CMK (cell line): ENCODE measurements at regions not wholly inside any gene's neighbourhood (a gene's known extent, or its start where the extent isn't known, plus 50 kb on each side); places are given as distances from the start of the nearest gene placed in this dataset.

Source experiments
- DNase-seq: peaks from one replicate; pipeline ENCODE4 v3.0.0-alpha.2; 2010; ENCODE audit warnings: low read depth

DNA sequence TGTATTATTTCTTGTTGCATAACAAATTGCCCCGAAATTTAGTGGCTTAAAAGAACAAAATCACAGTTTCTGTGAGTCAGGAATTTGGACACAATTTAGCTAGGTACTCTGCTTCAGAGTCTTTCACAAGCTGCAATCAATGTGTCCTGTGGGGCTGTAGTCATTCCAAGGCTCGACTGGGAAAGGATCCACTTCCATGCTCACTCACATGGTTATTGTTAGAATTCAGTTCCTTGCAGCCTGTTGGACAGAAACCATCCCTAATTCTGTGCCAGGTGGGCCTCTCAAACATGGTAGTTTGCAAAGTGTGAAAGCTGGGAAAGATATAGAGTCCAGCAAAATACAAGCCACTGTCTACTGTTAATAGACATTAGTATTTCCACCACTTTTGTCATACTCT is 59.7 kb upstream of the ARID2 start:
- DNase-seq, result no peak

- DNase-seq, result peak; percentile 55
Observed at GRCh38 chr12:45670346-45671065, 59.0 kb upstream of the ARID2 start.

DNA sequence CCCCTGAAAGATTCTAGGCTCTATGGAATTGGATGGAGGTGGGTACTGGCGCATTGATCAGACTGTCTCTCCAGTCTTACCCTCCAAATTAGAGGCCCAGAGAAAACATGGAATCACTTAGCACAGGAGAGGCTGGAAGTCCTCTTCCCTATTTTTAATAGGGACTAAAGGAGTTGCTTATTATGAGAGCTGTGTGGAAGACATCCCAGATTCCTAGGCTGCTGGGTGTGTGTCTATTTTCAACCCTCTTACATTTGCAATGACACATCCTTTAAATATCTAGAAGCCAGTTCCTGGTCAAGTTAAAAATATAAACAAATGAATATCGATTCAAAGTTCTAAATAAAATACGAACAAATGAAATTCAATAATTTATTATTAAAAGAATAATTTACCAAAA is 58.3 kb upstream of the ARID2 start:
- no peak for DNase-seq

DNA sequence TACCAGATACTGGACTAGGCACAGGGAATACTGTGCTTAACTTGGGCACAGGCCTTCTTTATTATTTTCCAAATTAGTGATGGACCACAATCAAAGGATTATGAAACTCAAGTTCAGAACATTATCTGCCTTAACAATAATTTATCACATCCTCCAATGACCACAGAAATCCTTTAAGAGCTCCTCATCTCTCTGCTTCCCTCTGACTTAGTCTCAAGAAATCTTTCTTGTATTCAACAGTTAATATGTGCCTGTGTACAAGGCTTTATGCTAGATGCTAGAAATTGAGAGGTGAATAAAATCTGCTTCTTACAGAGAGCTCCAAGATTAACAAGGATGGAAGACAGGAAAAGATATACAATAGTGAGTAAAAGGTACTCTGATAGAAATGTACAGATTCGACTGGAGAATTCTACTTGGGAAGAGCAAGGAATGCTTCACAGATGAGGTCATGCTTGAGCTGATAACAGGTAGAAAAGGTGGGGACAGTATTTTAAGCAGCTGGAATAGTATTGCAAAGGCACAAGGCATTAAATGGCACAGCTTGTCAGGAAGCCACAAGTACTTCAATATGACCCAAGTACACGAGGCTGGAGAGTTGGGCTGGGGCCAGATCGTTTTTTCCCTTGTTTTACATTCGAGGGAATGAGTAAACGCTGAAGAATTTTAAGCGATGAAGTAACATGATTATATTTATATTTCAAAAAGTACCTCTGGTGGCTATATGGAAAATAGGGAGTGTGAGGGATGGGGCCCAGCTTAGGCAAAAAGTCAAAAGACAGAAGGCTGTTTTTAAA is 55.1 kb upstream of the ARID2 start:
- no peak for DNase-seq

DNA sequence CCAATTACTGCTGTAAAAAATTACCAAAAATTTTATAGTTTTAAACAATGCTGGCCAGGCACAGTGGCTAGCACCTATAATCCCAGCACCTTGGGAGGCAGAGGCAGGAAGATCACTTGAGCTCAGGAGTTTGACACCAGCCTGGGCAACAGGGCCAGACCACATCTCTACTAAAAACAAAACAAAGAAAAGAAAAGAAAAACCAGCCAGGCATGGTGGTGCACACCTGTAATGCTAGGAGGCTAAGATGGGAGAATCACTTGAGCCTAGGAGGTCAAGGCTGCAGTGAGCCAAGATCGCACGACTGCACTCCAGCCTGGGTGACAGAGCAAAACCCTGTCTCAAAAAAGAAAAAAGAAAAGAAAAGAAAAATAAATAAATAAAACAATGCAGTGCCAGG is 54.0 kb upstream of the ARID2 start:
- DNase-seq, result no peak
